IMR-90 (cell line): ENCODE measurements at regions not wholly inside any gene's neighbourhood (a gene's known extent, or its start where the extent isn't known, plus 50 kb on each side); places are given as distances from the start of the nearest gene placed in this dataset.

Experiments
- ATAC-seq: fragments of 200-7000 bp; cut with Tn5 transposase; 2 replicates; pipeline ENCODE4 v1.9.1; 2020; ENCODE audit warnings: low read depth, mild to moderate bottlenecking, moderate library complexity
- BruUV-seq: library from RNA; stranded (reverse); fragments of 400-500 nt; replicated peaks from 2 replicates; lab custom pipeline; 2021; lab: Mats Ljungman, UMichigan
- CTCF ChIA-PET: fragments of 300-600 bp; formaldehyde crosslinking; extraction: SDS; loops from one replicate; lab custom pipeline; 2021; ENCODE audit warnings: antibody characterized with exemption; lab: Yijun Ruan, JAX
- POLR2A ChIA-PET: fragments of 300-600 bp; sonication (Branson Sonifier 250); formaldehyde crosslinking; loops from one replicate; lab custom pipeline; 2022; ENCODE audit warnings: antibody characterized with exemption; ENCODE audit not compliant: unreplicated experiment; lab: Charles Lee
- DNase-seq: peaks from one replicate; pipeline ENCODE4 v3.0.0; 2013
- H2AFZ ChIP-seq: replicated peaks from 2 replicates; pipeline ENCODE3; 2013; ENCODE audit warnings: low read length, mild to moderate bottlenecking; ENCODE audit not compliant: poor library complexity
- H2AK5ac ChIP-seq: 2 replicates; pipeline ENCODE4 v1.6.1; 2013; ENCODE audit warnings: low read depth, low read length, inconsistent platforms
- H2AK9ac ChIP-seq: replicated peaks from 2 replicates; pipeline ENCODE3; 2013; ENCODE audit warnings: mild to moderate bottlenecking, low read depth, low read length, moderate library complexity; ENCODE audit not compliant: poor library complexity
- H2BK120ac ChIP-seq: 2 replicates; pipeline ENCODE4 v1.6.1; 2013; ENCODE audit warnings: low read depth, low read length, inconsistent platforms
- H2BK15ac ChIP-seq: 3 replicates; pipeline ENCODE4 v1.6.1; 2013; ENCODE audit warnings: low read depth, low read length, inconsistent platforms
- H2BK20ac ChIP-seq: 2 replicates; pipeline ENCODE4 v1.6.1; 2013; ENCODE audit warnings: low read depth, mild to moderate bottlenecking, inconsistent platforms, low read length, moderate library complexity
- H2BK5ac ChIP-seq: 2 replicates; pipeline ENCODE4 v1.6.1; 2013; ENCODE audit warnings: mild to moderate bottlenecking, low read depth, low read length, inconsistent platforms; ENCODE audit not compliant: poor library complexity, severe bottlenecking
- H3K14ac ChIP-seq: replicated peaks from 2 replicates; pipeline ENCODE4 v1.6.1; 2013; ENCODE audit warnings: low read depth, low read length, inconsistent platforms
- H3K18ac ChIP-seq: 2 replicates; pipeline ENCODE4 v1.6.1; 2013; ENCODE audit warnings: low read depth, low read length, control low read depth
- H3K23ac ChIP-seq: 2 replicates; pipeline ENCODE4 v1.6.1; 2013; ENCODE audit warnings: low read depth, low read length, inconsistent platforms
- H3K27ac ChIP-seq: 2 replicates; pipeline ENCODE4 v1.5.1; 2013; ENCODE audit warnings: mild to moderate bottlenecking, control low read depth, low read length; ENCODE audit not compliant: insufficient read depth
- H3K27me3 ChIP-seq: 2 replicates; pipeline ENCODE4 v1.6.1; 2013; ENCODE audit warnings: low read length; ENCODE audit not compliant: control insufficient read depth, insufficient read depth
- H3K36me3 ChIP-seq: 2 replicates; pipeline ENCODE4 v1.6.1; 2013; ENCODE audit warnings: low read length, mixed read lengths; ENCODE audit not compliant: control insufficient read depth, insufficient read depth
- H3K4ac ChIP-seq: 2 replicates; pipeline ENCODE4 v1.6.1; 2013; ENCODE audit warnings: low read depth, low read length, inconsistent platforms
- H3K4me1 ChIP-seq: 2 replicates; pipeline ENCODE4 v1.6.1; 2013; ENCODE audit warnings: low read length, mixed read lengths; ENCODE audit not compliant: control insufficient read depth, insufficient read depth
- H3K4me2 ChIP-seq: 2 replicates; pipeline ENCODE4 v1.6.1; 2013; ENCODE audit warnings: low read depth, mild to moderate bottlenecking, control low read depth, low read length, moderate library complexity
- H3K4me3 ChIP-seq: 2 replicates; pipeline ENCODE4 v1.5.1; 2013; ENCODE audit warnings: low read depth, mild to moderate bottlenecking, control low read depth, low read length, moderate library complexity; ENCODE audit not compliant: insufficient read depth
- H3K56ac ChIP-seq: 2 replicates; pipeline ENCODE4 v1.6.1; 2013; ENCODE audit warnings: low read length, inconsistent platforms; ENCODE audit not compliant: insufficient read depth; ENCODE audit errors: extremely low read depth
- H3K79me1 ChIP-seq, 2 experiments: 2 replicates each; pipeline ENCODE4 v1.6.1; 2013; ENCODE audit warnings: low read length in 2 of 2, inconsistent platforms in 1 of 2, low read depth in 1 of 2
- H3K9ac ChIP-seq: 2 replicates; pipeline ENCODE4 v1.6.1; 2013; ENCODE audit warnings: low read depth, low read length, control low read depth
- H3K9me1 ChIP-seq: 2 replicates; pipeline ENCODE4 v1.6.1; 2013; ENCODE audit warnings: low read length, inconsistent platforms; ENCODE audit not compliant: insufficient read depth
- H3K9me3 ChIP-seq: 2 replicates; pipeline ENCODE4 v1.6.1; 2013; ENCODE audit warnings: low read length; ENCODE audit not compliant: control insufficient read depth, insufficient read depth
- H4K20me1 ChIP-seq: 2 replicates; pipeline ENCODE4 v1.6.1; 2013; ENCODE audit warnings: low read length, inconsistent platforms; ENCODE audit not compliant: insufficient read depth
- H4K5ac ChIP-seq: 2 replicates; pipeline ENCODE4 v1.6.1; 2013; ENCODE audit warnings: mild to moderate bottlenecking, low read depth, low read length, control low read depth
- H4K8ac ChIP-seq, 2 experiments: 2 replicates each; pipeline ENCODE4 v1.6.1; 2013; ENCODE audit warnings: low read depth in 2 of 2, low read length in 2 of 2, control low read depth in 1 of 2, inconsistent platforms in 1 of 2
- H4K91ac ChIP-seq: 2 replicates; pipeline ENCODE4 v1.6.1; 2013; ENCODE audit warnings: low read depth, low read length, inconsistent platforms; ENCODE audit not compliant: insufficient read depth
- BHLHE40 ChIP-seq: fragments of 150-350 bp; IDR thresholded peaks from 2 replicates; pipeline ENCODE4 v1.6.1; 2016; ENCODE audit warnings: mild to moderate bottlenecking, low read depth, low read length
- CEBPB ChIP-seq: IDR thresholded peaks from 2 replicates; pipeline ENCODE4 v1.6.1; 2012; ENCODE audit warnings: low read depth, low read length, improper control_type of control experiment
- CHD1 ChIP-seq: IDR thresholded peaks from 2 replicates; pipeline ENCODE4 v1.6.1; 2012; ENCODE audit warnings: low read depth, low read length, improper control_type of control experiment
- CTCF ChIP-seq: conservative IDR thresholded peaks from 2 replicates; pipeline ENCODE4 v1.5.1; 2012; ENCODE audit warnings: mild to moderate bottlenecking, low read depth, low read length, improper control_type of control experiment
- ELK1 ChIP-seq: fragments of 150-350 bp; IDR thresholded peaks from 2 replicates; pipeline ENCODE4 v1.6.1; 2016; ENCODE audit warnings: low read depth, mild to moderate bottlenecking, low read length, moderate library complexity, borderline replicate concordance
- FOS ChIP-seq: fragments of 150-350 bp; IDR thresholded peaks from 2 replicates; pipeline ENCODE4 v1.6.1; 2016; ENCODE audit warnings: low read depth, low read length
- MAFK ChIP-seq: IDR thresholded peaks from 2 replicates; pipeline ENCODE4 v1.6.1; 2012; ENCODE audit warnings: low read depth, low read length, improper control_type of control experiment
- MAZ ChIP-seq: IDR thresholded peaks from 2 replicates; pipeline ENCODE4 v1.6.1; 2012; ENCODE audit warnings: low read depth, mild to moderate bottlenecking, low read length, improper control_type of control experiment, moderate library complexity, borderline replicate concordance
- MXI1 ChIP-seq: IDR thresholded peaks from 2 replicates; pipeline ENCODE4 v1.6.1; 2012; ENCODE audit warnings: low read depth, mild to moderate bottlenecking, low read length, moderate library complexity, borderline replicate concordance
- NFE2L2 ChIP-seq: fragments of 150-350 bp; IDR thresholded peaks from 2 replicates; pipeline ENCODE4 v1.6.1; 2016; ENCODE audit warnings: low read depth, mild to moderate bottlenecking, low read length
- POLR2A ChIP-seq: IDR thresholded peaks from 2 replicates; pipeline ENCODE4 v1.6.1; 2012; ENCODE audit warnings: mild to moderate bottlenecking, low read depth, low read length
- RAD21 ChIP-seq: IDR thresholded peaks from 2 replicates; pipeline ENCODE4 v1.6.1; 2012; ENCODE audit warnings: low read length, improper control_type of control experiment
- RCOR1 ChIP-seq: IDR thresholded peaks from 2 replicates; pipeline ENCODE4 v1.6.1; 2012; ENCODE audit warnings: mild to moderate bottlenecking, low read length, improper control_type of control experiment; ENCODE audit not compliant: insufficient replicate concordance
- SMC3 ChIP-seq: fragments of 150-350 bp; IDR thresholded peaks from 2 replicates; pipeline ENCODE4 v1.6.1; 2016; ENCODE audit warnings: low read depth, mild to moderate bottlenecking, antibody characterized with exemption, low read length, moderate library complexity
- USF2 ChIP-seq: fragments of 150-350 bp; IDR thresholded peaks from 2 replicates; pipeline ENCODE4 v1.6.1; 2017; ENCODE audit warnings: mild to moderate bottlenecking, antibody characterized with exemption, low read length, low read depth
- WGBS, 2 experiments: methylation state at CpG; one replicate each; pipeline versions ENCODE4 v1.1.5 to v1.1.7; 2013; ENCODE audit warnings: missing lambda C conversion rate in 2 of 2; ENCODE audit not compliant: insufficient read length in 1 of 2; ENCODE audit errors: extremely low coverage in 2 of 2; 5-methylcytosine and 5-hydroxymethylcytosine counted together
- dilution Hi-C: fragments of 300-500 bp; cut with HindIII; formaldehyde crosslinking; loops from one replicate; pipeline ENCODE4 v1.14.3; 2018; ENCODE audit warnings: low sequenced_read_pairs; ENCODE audit not compliant: unreplicated experiment
- in situ Hi-C: fragments of 300-500 bp; cut with MboI; formaldehyde crosslinking; loops from 3 replicates; pipeline ENCODE4 v1.14.3; 2019; ENCODE audit warnings: low sequenced_read_pairs, inconsistent platforms, mixed read lengths
- intact Hi-C: fragments of 100-400 bp; cut with micrococcal nuclease; formaldehyde crosslinking; loops from 2 replicates; pipeline ENCODE4 v1.10.0; 2022

- Histone ChIP-seq H3K23ac (no peak overlapping the region), H4K8ac (no peak overlapping the region), H3K18ac (no peak overlapping the region), H3K56ac (no peak overlapping the region), H3K27ac (no peak overlapping the region), H2BK5ac (no peak overlapping the region), H3K9me3 (peaks cover 5% of the 10 kb centered on the region), H2BK120ac (no peak overlapping the region), H2AFZ (no peak overlapping the region), H2BK15ac (no peak overlapping the region), H2AK9ac (no peak overlapping the region), H3K9me1 (no peaks in the 10 kb centered on the region), H3K4ac (no peak overlapping the region), H3K4me3 (no peak overlapping the region), H3K79me1 (no peaks in the 10 kb centered on the region), H4K91ac (no peak overlapping the region), H2BK20ac (no peak overlapping the region), H3K4me2 (no peak overlapping the region), H2AK5ac (no peak overlapping the region), H3K14ac (no peak overlapping the region), H3K36me3 (no peaks in the 10 kb centered on the region), H3K27me3 (no peaks in the 10 kb centered on the region), H4K20me1 (no peaks in the 10 kb centered on the region), H4K5ac (no peak overlapping the region), H3K9ac (no peak overlapping the region), H3K4me1 (no peaks in the 10 kb centered on the region)
- dilution Hi-C loops = no loop called here
- intact Hi-C loops = no loop called here
- ATAC-seq (no peak), DNase-seq (no peak)
- no CpG with 5 or more reads among the region's 4 CpGs for WGBS, 2 experiments
- POLR2A ChIA-PET = no interaction called here
- in situ Hi-C loops = no loop called here
- CTCF ChIA-PET = no interaction called here
- no TSS peak for BruUV-seq
- TF ChIP-seq RCOR1 (no peak), FOS (no peak), USF2 (no peak), CTCF (no peak), ELK1 (no peak), SMC3 (no peak), NFE2L2 (no peak), MAZ (no peak), MAFK (no peak), CEBPB (no peak), BHLHE40 (no peak), CHD1 (no peak), MXI1 (no peak), POLR2A (no peak), RAD21 (no peak)
Measured at GRCh38 chr3:163916596-163917560, 1161.4 kb downstream of the SI start.
